HepG2 (cell line): ENCODE measurements at regions not wholly inside any gene's neighbourhood (a gene's known extent, or its start where the extent isn't known, plus 50 kb on each side); places are given as distances from the start of the nearest gene placed in this dataset.

ENCODE experiments used
- ATAC-seq: fragments of 200-7000 bp; cut with Tn5 transposase; 3 replicates; pipeline ENCODE4 v1.9.1; 2020; ENCODE audit warnings: mild to moderate bottlenecking, moderate library complexity
- BruUV-seq: library from RNA; stranded (reverse); fragments of 400-500 nt; replicated peaks from 2 replicates; lab custom pipeline; 2021; lab: Mats Ljungman, UMichigan
- CTCF ChIA-PET: fragments of 300-600 bp; formaldehyde crosslinking; extraction: SDS; loops from one replicate; lab custom pipeline; 2021; ENCODE audit warnings: low total read pairs, inconsistent platforms, low intra/inter-chr PET ratio; lab: Yijun Ruan, JAX
- POLR2A ChIA-PET: fragments of 350-600 bp; sonication (Branson Sonifier 250); formaldehyde crosslinking; loops from one replicate; lab custom pipeline; 2020; ENCODE audit warnings: antibody characterized with exemption, inconsistent platforms; lab: Yijun Ruan, JAX
- DNase-seq: peaks from one replicate; pipeline ENCODE4 v3.0.0-alpha.2; 2015; ENCODE audit warnings: low spot score
- FAIRE-seq: peaks from 3 replicates; lab custom pipeline; 2011; peaks lifted over from hg19 to GRCh38; lab: Jason Lieb, UNC
- H2AFZ ChIP-seq: one replicate; pipeline ENCODE4 v1.6.1; 2011; ENCODE audit warnings: low read length, inconsistent platforms
- H3K27ac ChIP-seq: fragments of 300-600 bp; 3 replicates; pipeline ENCODE4 v1.8.0; 2011; ENCODE audit warnings: mixed run types, mild to moderate bottlenecking, mixed read lengths, low read length, inconsistent platforms; ENCODE audit not compliant: insufficient read depth; ENCODE audit errors: extremely low read length
- H3K27me3 ChIP-seq, 2 experiments: fragments of 200-600 bp in 1 of 2; 2 replicates in 1 of 2; 3 replicates in 1 of 2; pipeline versions ENCODE4 v1.6.0 to v1.8.0; 2011; ENCODE audit warnings: low read length in 2 of 2, mild to moderate bottlenecking in 2 of 2, moderate library complexity in 2 of 2, inconsistent platforms in 1 of 2; ENCODE audit not compliant: insufficient read depth in 2 of 2, control insufficient read depth in 1 of 2
- H3K36me3 ChIP-seq, 2 experiments: fragments of 200-600 bp in 1 of 2; replicated peaks in 1 of 2; 2 replicates in 1 of 2; 3 replicates in 1 of 2; pipeline versions ENCODE4 v1.5.1 to v1.8.0; 2011; ENCODE audit warnings: low read length in 2 of 2, inconsistent platforms in 1 of 2; ENCODE audit not compliant: insufficient read depth in 2 of 2, control insufficient read depth in 1 of 2
- H3K4me1 ChIP-seq: 2 replicates; pipeline ENCODE4 v1.5.1; 2012; ENCODE audit warnings: low read length, inconsistent platforms; ENCODE audit not compliant: insufficient read depth
- H3K4me2 ChIP-seq: 2 replicates; pipeline ENCODE4 v1.6.0; 2011; ENCODE audit warnings: low read depth, low read length, inconsistent platforms
- H3K4me3 ChIP-seq, 3 experiments: fragments of 200-600 bp in 1 of 3; sonication (generic), shearing (Covaris generic) in 1 of 3; replicated peaks in 1 of 3; 2 replicates each; pipeline ENCODE4 v1.5.1; 2011 to 2016; ENCODE audit warnings: low read length in 3 of 3, inconsistent platforms in 2 of 3, low read depth in 2 of 3, mild to moderate bottlenecking in 2 of 3, control low read depth in 1 of 3, mixed read lengths in 1 of 3; ENCODE audit not compliant: insufficient read depth in 1 of 3
- H3K79me2 ChIP-seq: one replicate; pipeline ENCODE4 v1.6.1; 2011; ENCODE audit warnings: low read length, inconsistent platforms; ENCODE audit not compliant: insufficient read depth
- H3K9ac ChIP-seq: 2 replicates; pipeline ENCODE4 v1.6.0; 2011; ENCODE audit warnings: mild to moderate bottlenecking, low read depth, low read length, inconsistent platforms; ENCODE audit not compliant: insufficient read depth
- H3K9me3 ChIP-seq: 2 replicates; pipeline ENCODE4 v1.5.1; 2012; ENCODE audit warnings: mild to moderate bottlenecking, low read length
- H4K20me1 ChIP-seq: 2 replicates; pipeline ENCODE4 v1.6.0; 2011; ENCODE audit warnings: inconsistent platforms, mild to moderate bottlenecking, low read length, moderate library complexity; ENCODE audit not compliant: insufficient read depth
- ARNT2 ChIP-seq: sonication (generic); formaldehyde crosslinking; IDR thresholded peaks from 2 replicates; pipeline ENCODE4 v1.8.0; 2022; ENCODE audit warnings: mild to moderate bottlenecking, low read depth, missing genetic modification reagents, moderate library complexity
- HOXA3 ChIP-seq: sonication (generic); formaldehyde crosslinking; IDR thresholded peaks from 2 replicates; pipeline ENCODE4 v1.5.0; 2020; ENCODE audit warnings: missing genetic modification reagents
- NCOA2 ChIP-seq: sonication (generic); formaldehyde crosslinking; IDR thresholded peaks from 2 replicates; pipeline ENCODE4 v1.8.0; 2022; ENCODE audit warnings: inconsistent platforms
- PRMT3 ChIP-seq: sonication (generic); formaldehyde crosslinking; IDR thresholded peaks from 2 replicates; pipeline ENCODE4 v1.8.1; 2022; ENCODE audit warnings: low read depth, mild to moderate bottlenecking, moderate library complexity, missing genetic modification reagents, borderline replicate concordance
- TBX3 ChIP-seq: fragments of 450-650 bp; IDR thresholded peaks from 2 replicates; pipeline ENCODE4 v1.6.1; 2017; ENCODE audit warnings: antibody characterized with exemption, mild to moderate bottlenecking, inconsistent platforms, borderline replicate concordance
- ZBTB3 ChIP-seq: sonication (generic); formaldehyde crosslinking; IDR thresholded peaks from 2 replicates; pipeline ENCODE4 v1.4.0; 2020; ENCODE audit warnings: low read depth, mild to moderate bottlenecking, moderate library complexity, missing genetic modification reagents, borderline replicate concordance
- ZFX ChIP-seq: sonication (generic); formaldehyde crosslinking; IDR thresholded peaks from 2 replicates; pipeline ENCODE4 v1.4.0; 2020; ENCODE audit warnings: mild to moderate bottlenecking, low read depth, missing genetic modification reagents, moderate library complexity
- ZNF235 ChIP-seq: sonication (generic); formaldehyde crosslinking; IDR thresholded peaks from 2 replicates; pipeline ENCODE4 v1.8.1; 2023; ENCODE audit warnings: mild to moderate bottlenecking, missing genetic modification reagents, borderline replicate concordance
- ZNF3 ChIP-seq: IDR thresholded peaks from 2 replicates; pipeline ENCODE4 v1.7.0; 2017; ENCODE audit warnings: inconsistent platforms
- WGBS: methylation state at CpG from one replicate; pipeline ENCODE4 v1.1.6; 2017; ENCODE audit warnings: low lambda C conversion rate; 5-methylcytosine and 5-hydroxymethylcytosine counted together
- in situ Hi-C: cut with HindIII; loops from 2 replicates; pipeline ENCODE4 v1.10.0; 2017; ENCODE audit warnings: low pct_unique_long_range_greater_than_20kb; ENCODE audit not compliant: extremely low pct_ligation_motif_present
- intact Hi-C: fragments of 100-400 bp; cut with micrococcal nuclease; formaldehyde crosslinking; loops from one replicate; pipeline ENCODE4 v1.10.0; 2022; ENCODE audit not compliant: unreplicated experiment
- TF ChIP-seq, protein P1 (sequence below): IDR thresholded peaks from 2 replicates; pipeline ENCODE4 v1.6.1; 2018; ENCODE audit warnings: missing genetic modification reagents, mild to moderate bottlenecking, missing compliant biosample characterization
- TF ChIP-seq, protein P2 (sequence below): sonication (generic); formaldehyde crosslinking; IDR thresholded peaks from 2 replicates; pipeline ENCODE4 v1.8.0; 2022; ENCODE audit warnings: mild to moderate bottlenecking, missing genetic modification reagents, moderate library complexity

DNA sequence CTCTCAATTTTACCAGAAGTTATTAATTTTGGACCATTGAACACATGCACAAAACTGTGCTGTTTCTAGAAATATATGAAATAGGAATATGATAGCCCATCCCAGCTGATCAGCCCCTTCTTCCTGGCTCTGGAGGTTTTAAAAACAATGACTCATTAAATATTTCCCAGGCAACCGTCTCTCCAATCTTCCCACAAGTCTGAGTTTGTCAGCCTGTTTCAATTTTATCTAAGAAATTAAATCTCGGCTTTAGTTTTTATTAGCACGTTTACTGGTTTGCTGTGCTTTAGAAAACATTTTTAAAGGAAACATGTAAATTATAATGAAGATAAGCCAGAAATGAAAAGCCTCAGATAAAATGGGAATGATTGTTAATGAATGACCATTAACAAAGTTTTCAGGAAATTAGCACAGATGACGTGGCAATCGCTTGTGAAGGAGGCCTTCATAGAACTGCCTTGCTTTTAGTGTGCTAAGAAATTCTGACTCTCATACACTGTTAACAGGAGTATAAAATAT lies 89.3 kb upstream of the RAP1B start:
- Histone ChIP-seq H4K20me1 (no peaks in the 10 kb centered on the region), H3K36me3 (no peaks in the 10 kb centered on the region), H2AFZ (no peak overlapping the region), H3K9me3 (no peaks in the 10 kb centered on the region), H3K27ac (no peak overlapping the region), H3K4me3 (no peak overlapping the region), H3K79me2 (no peaks in the 10 kb centered on the region), H3K4me1 (no peaks in the 10 kb centered on the region)
- in situ Hi-C loops: no loop called here
- FAIRE-seq: no peak
- BruUV-seq: no TSS peak
- no peak for DNase-seq
- TF ChIP-seq ZFX (CRISPR knock-in tag): no peak
- no peak for TF ChIP-seq HOXA3 (CRISPR knock-in tag)
- TF ChIP-seq ARNT2 (CRISPR knock-in tag): no peak
- TF ChIP-seq, protein P1, sequence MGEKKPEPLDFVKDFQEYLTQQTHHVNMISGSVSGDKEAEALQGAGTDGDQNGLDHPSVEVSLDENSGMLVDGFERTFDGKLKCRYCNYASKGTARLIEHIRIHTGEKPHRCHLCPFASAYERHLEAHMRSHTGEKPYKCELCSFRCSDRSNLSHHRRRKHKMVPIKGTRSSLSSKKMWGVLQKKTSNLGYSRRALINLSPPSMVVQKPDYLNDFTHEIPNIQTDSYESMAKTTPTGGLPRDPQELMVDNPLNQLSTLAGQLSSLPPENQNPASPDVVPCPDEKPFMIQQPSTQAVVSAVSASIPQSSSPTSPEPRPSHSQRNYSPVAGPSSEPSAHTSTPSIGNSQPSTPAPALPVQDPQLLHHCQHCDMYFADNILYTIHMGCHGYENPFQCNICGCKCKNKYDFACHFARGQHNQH (CRISPR knock-in tag): no peak
- TF ChIP-seq ZNF235 (CRISPR knock-in tag): no peak
- no peak for TF ChIP-seq TBX3
- TF ChIP-seq ZBTB3 (CRISPR knock-in tag): no peak
- no peak for TF ChIP-seq NCOA2 (CRISPR knock-in tag)
- TF ChIP-seq, protein P2, sequence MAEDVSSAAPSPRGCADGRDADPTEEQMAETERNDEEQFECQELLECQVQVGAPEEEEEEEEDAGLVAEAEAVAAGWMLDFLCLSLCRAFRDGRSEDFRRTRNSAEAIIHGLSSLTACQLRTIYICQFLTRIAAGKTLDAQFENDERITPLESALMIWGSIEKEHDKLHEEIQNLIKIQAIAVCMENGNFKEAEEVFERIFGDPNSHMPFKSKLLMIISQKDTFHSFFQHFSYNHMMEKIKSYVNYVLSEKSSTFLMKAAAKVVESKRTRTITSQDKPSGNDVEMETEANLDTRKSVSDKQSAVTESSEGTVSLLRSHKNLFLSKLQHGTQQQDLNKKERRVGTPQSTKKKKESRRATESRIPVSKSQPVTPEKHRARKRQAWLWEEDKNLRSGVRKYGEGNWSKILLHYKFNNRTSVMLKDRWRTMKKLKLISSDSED: no peak
- no peak for TF ChIP-seq ZNF3
- no peak for TF ChIP-seq PRMT3 (CRISPR knock-in tag)
- TF ChIP-seq, all 625 proteins: peak for 0
- Histone ChIP-seq H3K4me2 (no peak overlapping the region), H3K9ac (no peak overlapping the region), H3K27me3 (no peaks in the 10 kb centered on the region)
- intact Hi-C loops: no loop called here
- 32% methylated on average over 5 of the region's 5 CpGs for WGBS
- CTCF ChIA-PET: no interaction called here
- POLR2A ChIA-PET: no interaction called here
- ATAC-seq: no peak
